GM12875 (cell line): ENCODE measurements at regions not wholly inside any gene's neighbourhood (a gene's known extent, or its start where the extent isn't known, plus 50 kb on each side); places are given as distances from the start of the nearest gene placed in this dataset.

Source experiments
- H3K4me3 ChIP-seq: one replicate; pipeline ENCODE4 v1.5.1; 2011; ENCODE audit warnings: low read depth, low read length, control low read depth
- CTCF ChIP-seq: IDR thresholded peaks from 2 replicates; pipeline ENCODE4 v1.5.1; 2011; ENCODE audit warnings: low read depth, mild to moderate bottlenecking, control low read depth, inconsistent platforms, low read length, moderate library complexity, borderline replicate concordance; ENCODE audit not compliant: insufficient read depth

DNA sequence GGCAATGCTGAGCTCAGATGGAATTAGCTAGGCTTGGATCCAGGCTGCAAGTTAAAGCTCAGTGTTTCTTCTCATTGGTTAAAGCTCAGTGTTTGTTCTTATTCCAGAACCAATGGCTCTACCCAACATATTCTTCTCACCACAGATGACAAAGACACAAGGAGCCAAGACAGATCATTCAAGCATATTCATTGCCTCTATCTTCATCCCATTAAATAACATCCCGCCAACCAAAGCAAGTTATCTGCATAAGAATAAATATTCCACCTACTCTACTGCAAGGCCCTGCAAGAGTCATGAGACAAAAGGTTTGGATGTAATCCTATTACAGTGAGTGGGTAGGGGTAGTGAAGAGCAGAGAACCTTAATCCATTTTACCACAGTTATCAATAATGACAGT, 766.5 kb downstream of the C4orf33 start:
- TF ChIP-seq CTCF: no peak
- no peak overlapping the region for H3K4me3 ChIP-seq

GRCh38 chr4:129863206-129863605, 767.3 kb downstream of the C4orf33 start:
- no peak for TF ChIP-seq CTCF
- H3K4me3 ChIP-seq: no peak overlapping the region

DNA sequence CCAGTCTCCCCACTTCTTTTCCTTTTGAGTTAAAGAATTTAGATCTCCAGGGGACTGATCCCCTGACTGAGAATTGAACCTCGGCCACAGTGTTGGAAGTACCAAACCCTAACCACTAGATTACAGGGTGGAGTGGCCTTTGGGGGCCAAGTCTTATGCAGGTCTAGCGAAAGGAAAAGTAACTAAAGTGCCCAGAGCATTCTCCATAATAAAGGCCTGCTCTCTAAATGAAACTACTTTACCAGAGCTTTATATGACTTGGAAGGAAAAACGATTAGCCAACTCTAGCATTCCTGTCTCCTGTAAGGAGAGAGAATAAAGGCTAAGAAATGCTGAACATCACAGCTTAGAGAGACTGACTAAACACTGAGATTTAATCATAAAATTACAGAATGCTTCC, 788.0 kb downstream of the C4orf33 start:
- TF ChIP-seq CTCF: no peak
- no peak overlapping the region for H3K4me3 ChIP-seq

- TF ChIP-seq CTCF: no peak
- H3K4me3 ChIP-seq: no peak overlapping the region
Observed at GRCh38 chr4:129897111-129897510, 801.2 kb downstream of the C4orf33 start.

DNA sequence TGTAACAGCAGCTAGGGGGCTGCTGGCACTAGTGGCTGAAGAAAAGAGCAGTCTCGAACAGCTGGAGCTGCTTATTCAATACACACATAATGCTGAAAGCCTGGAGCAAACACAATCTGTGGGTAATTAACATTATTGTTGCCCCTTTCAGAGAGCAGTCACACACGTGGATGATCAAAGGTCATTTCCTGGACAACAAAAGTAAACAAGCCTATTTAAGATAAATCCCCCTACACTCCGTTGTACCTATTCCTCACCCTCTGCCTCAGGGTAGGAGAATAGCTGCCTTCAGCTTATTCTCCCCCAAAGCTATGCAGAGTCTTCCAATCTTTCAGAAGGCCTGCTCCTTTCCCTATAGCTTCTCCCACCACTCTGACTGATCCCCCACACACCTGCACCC, 803.9 kb downstream of the C4orf33 start:
- TF ChIP-seq CTCF: no peak
- H3K4me3 ChIP-seq: no peak overlapping the region

GRCh38 chr4:129900430-129900953, 804.5 kb downstream of the C4orf33 start:
- no peak for TF ChIP-seq CTCF
- H3K4me3 ChIP-seq: no peak overlapping the region

DNA sequence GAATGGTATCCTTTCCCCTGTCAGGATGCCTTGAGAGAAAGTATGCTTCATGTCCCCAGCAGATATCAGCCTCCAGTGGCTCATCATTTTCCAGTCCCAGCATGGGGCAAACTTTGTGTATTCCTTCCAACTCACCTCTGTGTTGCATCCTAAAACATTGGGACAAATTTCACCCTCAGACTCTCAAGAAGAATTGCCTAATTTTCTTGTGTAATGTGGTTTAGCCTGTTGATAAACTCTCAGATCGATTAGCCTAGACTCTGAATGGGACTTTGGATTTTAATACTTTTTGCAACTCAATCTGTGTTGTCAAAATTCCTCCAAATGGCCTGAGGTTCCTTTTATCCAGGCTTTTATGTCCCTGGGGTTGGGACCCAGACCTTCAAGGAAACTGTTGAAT, 805.3 kb downstream of the C4orf33 start:
- TF ChIP-seq CTCF: no peak
- H3K4me3 ChIP-seq: no peak overlapping the region
